ENCODE measurements at regions not wholly inside any gene's neighbourhood (a gene's known extent, or its start where the extent isn't known, plus 50 kb on each side); places are given as distances from the start of the nearest gene placed in this dataset.

GRCh38 chrX:43019021-43019420, 241.1 kb upstream of the PPP1R2C start:
- TF ChIP-seq CTCF (IDR thresholded peaks at IDR 0.05) = no peak
- intact Hi-C loops (cut with DNase I, micrococcal nuclease) = no loop called here
- H3K9me3 ChIP-seq = no peaks in the 10 kb centered on the region
- H3K4me3 ChIP-seq = no peak overlapping the region
- ATAC-seq = no peak
- no peaks in the 10 kb centered on the region for H3K36me3 ChIP-seq (ENCODE audit: low read depth)
- DNase-seq = no peak
- no peaks in the 10 kb centered on the region for H3K4me1 ChIP-seq (ENCODE audit: low read depth)

- Histone ChIP-seq H3K4me3 (no peak overlapping the region), H3K36me3 (ENCODE audit: low read depth) (no peaks in the 10 kb centered on the region), H3K4me1 (ENCODE audit: low read depth) (no peaks in the 10 kb centered on the region), H3K9me3 (no peaks in the 10 kb centered on the region)
- intact Hi-C loops (cut with DNase I, micrococcal nuclease) = no loop called here
- ATAC-seq (no peak), DNase-seq (no peak)
- TF ChIP-seq CTCF (IDR thresholded peaks at IDR 0.05) = no peak
These were observed 247.9 kb upstream of the PPP1R2C start for GRCh38 chrX:43025806-43026315.

- Histone ChIP-seq H3K4me3 (no peak overlapping the region), H3K36me3 (ENCODE audit: low read depth) (no peaks in the 10 kb centered on the region), H3K9me3 (no peaks in the 10 kb centered on the region), H3K4me1 (ENCODE audit: low read depth) (no peaks in the 10 kb centered on the region)
- no peak for TF ChIP-seq CTCF (IDR thresholded peaks at IDR 0.05)
- intact Hi-C loops (cut with DNase I, micrococcal nuclease) = no loop called here
- ATAC-seq (no peak), DNase-seq (no peak)
These were observed 286.1 kb upstream of the PPP1R2C start for GRCh38 chrX:43064096-43064495.

GRCh38 chrX:43065978-43066377, 288.0 kb upstream of the PPP1R2C start:
- Histone ChIP-seq H3K9me3 (no peaks in the 10 kb centered on the region), H3K4me3 (no peak overlapping the region), H3K4me1 (ENCODE audit: low read depth) (no peaks in the 10 kb centered on the region), H3K36me3 (ENCODE audit: low read depth) (no peaks in the 10 kb centered on the region)
- DNase-seq = no peak
- ATAC-seq = no peak
- no peak for TF ChIP-seq CTCF (IDR thresholded peaks at IDR 0.05)
- intact Hi-C loops (cut with DNase I, micrococcal nuclease) = no loop called here

- DNase-seq (no peak), ATAC-seq (no peak)
- intact Hi-C loops (cut with DNase I, micrococcal nuclease) = no loop called here
- H3K4me1 ChIP-seq (ENCODE audit: low read depth) = no peaks in the 10 kb centered on the region
- no peak for TF ChIP-seq CTCF (IDR thresholded peaks at IDR 0.05)
- no peak overlapping the region for H3K4me3 ChIP-seq
- no peaks in the 10 kb centered on the region for H3K9me3 ChIP-seq
- no peaks in the 10 kb centered on the region for H3K36me3 ChIP-seq (ENCODE audit: low read depth)
These were observed 290.7 kb upstream of the PPP1R2C start for GRCh38 chrX:43068639-43069038.

GRCh38 chrX:43083016-43083415, 305.1 kb upstream of the PPP1R2C start:
- DNase-seq (no peak), ATAC-seq (no peak)
- Histone ChIP-seq H3K4me3 (no peak overlapping the region), H3K36me3 (ENCODE audit: low read depth) (no peaks in the 10 kb centered on the region), H3K9me3 (no peaks in the 10 kb centered on the region), H3K4me1 (ENCODE audit: low read depth) (no peaks in the 10 kb centered on the region)
- no peak for TF ChIP-seq CTCF (IDR thresholded peaks at IDR 0.05)
- intact Hi-C loops (cut with DNase I, micrococcal nuclease) = no loop called here

Measured in mucosa of descending colon (tissue), 3 donors.